ENCODE measurements at regions not wholly inside any gene's neighbourhood (a gene's known extent, or its start where the extent isn't known, plus 50 kb on each side); places are given as distances from the start of the nearest gene placed in this dataset.

GRCh38 chr3:71849681-71850080 is 64.7 kb upstream of the PROK2 start:
- H3K27ac ChIP-seq, result no peak overlapping the region
- no peak for TF ChIP-seq CTCF (conservative IDR thresholded peaks at IDR 0.05; ENCODE audit: low read depth)
- CTCF ChIA-PET, result no interaction called here
- peak; percentile 8 for DNase-seq (ENCODE audit: low spot score)
- POLR2A ChIA-PET (ENCODE audit: low non-redundant PET), result no interaction called here

GRCh38 chr3:71847794-71848193 is 62.8 kb upstream of the PROK2 start:
- CTCF ChIA-PET, result no interaction called here
- DNase-seq (ENCODE audit: low spot score), result no peak
- no peak overlapping the region for H3K27ac ChIP-seq
- TF ChIP-seq CTCF (conservative IDR thresholded peaks at IDR 0.05; ENCODE audit: low read depth), result no peak
- POLR2A ChIA-PET (ENCODE audit: low non-redundant PET), result no interaction called here

- TF ChIP-seq CTCF (conservative IDR thresholded peaks at IDR 0.05; ENCODE audit: low read depth), result no peak
- ChIA-PET CTCF (no interaction called here), POLR2A (ENCODE audit: low non-redundant PET) (no interaction called here)
- DNase-seq (ENCODE audit: low spot score), result no peak
- no peak overlapping the region for H3K27ac ChIP-seq
Measured at GRCh38 chr3:71846185-71846584, 61.2 kb upstream of the PROK2 start.

- TF ChIP-seq CTCF (conservative IDR thresholded peaks at IDR 0.05; ENCODE audit: low read depth), result no peak
- ChIA-PET POLR2A (ENCODE audit: low non-redundant PET) (no interaction called here), CTCF (no interaction called here)
- no peak for DNase-seq (ENCODE audit: low spot score)
- H3K27ac ChIP-seq, result no peak overlapping the region
Measured at GRCh38 chr3:71843071-71843470, 58.1 kb upstream of the PROK2 start.

GRCh38 chr3:71838406-71838805 is 53.5 kb upstream of the PROK2 start:
- no peak overlapping the region for H3K27ac ChIP-seq
- no peak for TF ChIP-seq CTCF (conservative IDR thresholded peaks at IDR 0.05; ENCODE audit: low read depth)
- ChIA-PET CTCF (no interaction called here), POLR2A (ENCODE audit: low non-redundant PET) (no interaction called here)
- DNase-seq (ENCODE audit: low spot score), result no peak
